Islet of Langerhans (tissue), 1 donor: ENCODE measurements at regions not wholly inside any gene's neighbourhood (a gene's known extent, or its start where the extent isn't known, plus 50 kb on each side); places are given as distances from the start of the nearest gene placed in this dataset.

Experiments
- FAIRE-seq: peaks from one replicate; lab custom pipeline; 2011; peaks lifted over from hg19 to GRCh38; lab: Jason Lieb, UNC

- no peak for FAIRE-seq
Observed at GRCh38 chr12:77202457-77203060, 137.2 kb upstream of the E2F7 start.

GRCh38 chr12:77189901-77190416 lies 124.6 kb upstream of the E2F7 start:
- no peak for FAIRE-seq

DNA sequence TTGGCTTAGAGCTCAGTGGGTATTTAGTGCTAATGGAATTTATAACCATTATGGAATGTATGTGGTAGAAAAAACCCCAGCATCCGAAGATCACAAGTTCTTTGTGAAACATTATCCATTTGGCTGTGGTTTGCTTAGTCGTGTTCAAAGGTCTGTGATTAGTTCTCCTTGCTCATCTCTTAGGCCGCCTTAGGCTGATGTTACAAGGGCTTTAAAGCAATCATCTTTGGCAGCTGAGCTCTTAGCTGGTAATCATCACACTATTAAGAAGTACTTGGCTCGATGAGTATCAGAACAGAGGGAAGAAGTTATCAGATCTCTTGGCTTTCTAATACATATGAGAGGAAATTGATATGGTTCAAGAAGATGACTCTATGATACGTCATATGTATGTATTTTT lies 124.1 kb upstream of the E2F7 start:
- FAIRE-seq, result no peak

DNA sequence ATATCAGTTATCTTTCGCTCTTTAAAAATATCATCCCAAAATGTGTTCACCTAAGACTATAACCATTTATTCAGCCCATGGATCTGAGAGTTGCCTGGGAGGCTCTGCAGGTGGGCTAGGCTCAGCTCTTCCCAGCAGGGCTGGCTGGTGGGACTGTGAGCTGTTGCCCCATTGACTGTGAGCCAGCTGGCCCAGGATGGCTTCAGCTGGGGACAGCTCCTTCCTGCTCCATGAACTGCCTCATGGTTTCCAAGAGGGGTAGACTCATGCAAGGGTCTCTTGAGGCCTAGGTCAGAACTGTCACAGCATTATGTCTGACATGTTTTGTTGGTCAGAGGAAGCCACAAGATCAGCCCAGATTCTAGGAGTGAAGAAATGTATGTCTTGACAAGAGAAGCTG lies 114.1 kb upstream of the E2F7 start:
- FAIRE-seq, result no peak

- FAIRE-seq, result no peak
Observed at GRCh38 chr12:77167801-77168200, 102.4 kb upstream of the E2F7 start.

DNA sequence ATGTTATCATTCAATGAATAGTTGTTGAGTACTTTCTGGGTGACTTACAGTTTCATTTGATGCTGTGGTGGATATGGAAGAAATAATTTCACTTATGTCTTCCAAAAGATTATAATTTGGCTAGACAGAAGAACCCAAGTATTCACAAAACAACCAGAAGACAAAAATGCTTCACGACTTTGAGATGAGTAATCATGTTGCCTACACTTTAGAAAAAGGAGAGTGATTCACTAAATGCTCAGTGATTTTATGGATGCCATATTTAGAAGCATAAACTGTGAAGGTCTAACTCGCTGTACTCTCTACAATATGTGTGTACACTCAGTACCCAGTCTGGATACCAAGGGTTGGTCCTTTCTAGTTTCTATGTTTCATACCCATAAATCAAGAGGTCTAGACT lies 101.3 kb upstream of the E2F7 start:
- no peak for FAIRE-seq

DNA sequence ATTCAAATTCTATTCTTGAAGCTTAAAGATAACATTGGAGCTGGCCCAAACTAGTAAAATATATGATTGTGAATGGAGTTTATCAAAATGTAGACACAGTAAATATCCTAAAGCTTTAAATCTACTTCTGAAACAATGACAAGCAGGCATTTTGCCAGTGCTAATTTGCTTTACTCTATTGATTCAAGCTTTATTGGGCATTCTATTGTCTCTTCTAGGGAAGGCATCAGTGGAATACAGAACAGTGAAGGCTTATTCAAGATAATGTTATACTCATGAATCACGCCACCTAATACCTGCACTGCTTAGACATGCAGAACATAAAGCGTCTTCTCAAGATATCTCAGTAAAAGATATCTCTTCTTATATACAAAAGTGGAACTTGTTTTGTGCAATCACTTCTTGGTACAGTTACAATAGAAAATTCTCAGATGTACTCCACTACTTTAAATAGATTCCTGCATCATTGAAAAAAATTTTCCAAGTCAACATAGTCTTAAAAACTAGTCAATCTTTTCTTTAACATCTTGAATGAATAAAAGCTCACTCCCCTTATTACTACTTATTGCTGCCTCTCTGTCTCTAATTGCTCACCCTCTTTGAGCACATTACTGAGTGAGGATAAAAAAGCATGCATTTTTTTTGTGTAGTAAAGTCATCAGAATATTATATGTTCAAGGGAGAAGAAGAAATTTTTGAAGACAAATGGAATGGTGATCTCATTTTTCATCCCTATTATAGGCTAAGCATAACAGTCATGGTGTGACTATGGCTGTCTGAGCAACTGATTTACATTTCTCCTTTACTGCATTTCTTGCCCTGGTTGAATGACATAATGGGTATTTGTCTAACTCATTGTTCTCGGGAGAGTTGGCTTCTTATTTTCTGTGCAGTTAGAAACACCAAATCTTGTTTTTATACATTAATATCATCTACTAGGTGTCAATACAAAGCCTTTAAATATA lies 98.0 kb upstream of the E2F7 start:
- FAIRE-seq, result no peak

DNA sequence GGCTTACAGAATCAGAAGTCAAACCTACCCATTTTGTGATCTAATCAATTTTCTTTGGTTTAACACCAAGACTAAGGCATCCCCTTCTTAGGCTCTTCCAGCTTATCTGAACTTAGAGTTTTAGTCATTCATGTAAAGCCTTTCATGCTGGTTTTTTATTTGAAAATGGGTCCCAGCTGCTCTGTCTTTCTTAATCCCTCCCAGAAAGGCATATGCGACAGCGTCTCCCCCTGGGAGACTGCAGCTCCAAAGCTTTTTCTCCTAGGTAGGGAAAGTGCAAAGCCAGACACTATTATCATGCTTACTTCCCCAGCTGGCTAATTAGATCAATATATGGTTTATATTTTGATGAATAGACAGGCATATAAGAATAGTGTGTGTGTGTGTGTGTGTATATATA lies 96.6 kb upstream of the E2F7 start:
- FAIRE-seq, result no peak

DNA sequence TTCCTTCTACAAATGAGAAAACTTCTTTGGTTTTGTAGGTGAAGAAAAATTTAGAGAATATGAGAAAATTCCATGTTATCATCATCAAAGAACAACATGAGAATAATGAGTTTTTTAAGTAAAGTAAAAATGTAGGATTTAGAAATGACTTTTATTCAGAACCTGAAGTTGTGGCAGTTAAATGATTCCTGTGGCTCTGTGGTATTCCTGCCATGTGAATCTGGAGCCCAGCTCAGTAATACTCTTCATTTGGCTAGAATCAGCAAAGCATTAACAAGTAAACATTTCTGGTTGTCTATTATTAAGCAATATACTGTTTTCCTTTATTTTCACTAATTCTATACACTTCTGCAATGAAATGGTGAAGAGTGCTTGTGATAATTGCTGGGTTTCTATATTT lies 95.6 kb upstream of the E2F7 start:
- FAIRE-seq, result no peak

- FAIRE-seq, result no peak
Observed at GRCh38 chr12:77153706-77154105, 88.3 kb upstream of the E2F7 start.

DNA sequence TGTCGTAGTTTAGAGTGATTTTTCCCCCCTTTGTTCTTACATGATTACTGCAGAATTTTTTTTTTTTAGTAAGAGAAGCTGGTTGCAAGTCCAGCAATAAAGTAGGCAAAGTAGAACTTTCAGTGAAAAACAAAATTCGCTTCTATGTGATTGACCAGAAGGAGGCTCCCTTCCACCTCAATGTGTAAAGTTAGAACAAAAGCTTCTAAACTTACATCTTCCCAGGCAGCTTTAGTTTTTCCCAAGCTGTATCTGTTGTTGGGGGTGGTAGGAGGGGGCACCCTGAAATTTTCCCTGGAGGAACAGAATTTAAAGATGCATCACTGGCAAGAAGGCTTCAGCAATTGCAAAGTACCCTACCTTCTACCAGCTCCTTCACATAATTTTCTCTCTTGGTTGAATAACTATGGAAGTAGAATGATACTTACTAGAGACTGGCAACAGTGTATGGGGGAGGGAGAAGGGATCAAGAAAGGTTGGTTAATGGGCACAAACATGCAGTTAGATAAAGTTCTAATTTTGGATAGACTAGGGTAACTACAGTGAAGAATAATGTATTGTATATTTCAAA lies 87.3 kb upstream of the E2F7 start:
- FAIRE-seq, result peak; percentile 53

DNA sequence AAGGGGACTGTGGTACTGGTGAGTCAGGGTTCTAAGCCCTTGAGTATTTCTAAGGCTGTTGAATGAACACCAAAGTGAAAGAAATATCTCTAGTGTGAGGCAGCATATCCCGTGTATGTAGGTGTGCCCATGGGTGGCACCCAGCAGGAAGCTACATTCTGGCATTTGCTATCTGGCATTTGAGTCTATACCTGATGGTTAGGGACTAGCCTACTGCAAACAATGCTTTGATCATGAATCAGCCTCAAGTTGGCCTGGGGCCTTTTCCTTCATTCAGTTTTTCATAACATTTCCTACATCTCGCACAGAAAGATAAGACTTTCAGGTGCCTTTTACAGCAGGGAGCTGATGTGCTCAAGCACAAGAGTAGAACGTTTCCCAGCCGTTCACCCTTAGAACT lies 85.7 kb upstream of the E2F7 start:
- FAIRE-seq, result no peak

GRCh38 chr12:77133566-77133965 lies 68.2 kb upstream of the E2F7 start:
- no peak for FAIRE-seq

DNA sequence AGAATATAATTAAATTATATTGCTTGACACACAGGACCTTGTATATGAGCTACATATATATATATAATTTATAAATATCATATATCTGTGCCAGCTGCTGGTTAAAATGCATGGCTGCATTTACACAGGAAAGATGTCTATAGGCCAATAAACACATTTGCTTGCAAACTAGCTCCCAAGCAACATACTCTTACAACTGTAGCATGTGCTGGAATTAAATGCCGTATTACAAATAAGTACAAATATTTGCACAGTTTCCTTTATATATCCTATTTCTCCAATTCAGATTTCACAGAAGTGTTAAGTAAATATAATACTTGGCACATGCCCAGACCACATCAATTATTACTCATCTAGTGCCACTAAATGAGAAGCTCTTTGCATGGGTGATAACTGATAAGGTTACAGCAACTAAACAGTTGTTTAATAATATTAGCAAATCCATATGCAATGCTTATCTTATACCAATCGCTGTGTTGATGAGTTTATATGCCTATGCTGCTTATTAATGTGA lies 66.7 kb upstream of the E2F7 start:
- no peak for FAIRE-seq

- no peak for FAIRE-seq
Observed at GRCh38 chr12:77130193-77130592, 64.8 kb upstream of the E2F7 start.

GRCh38 chr12:77124767-77125166 lies 59.4 kb upstream of the E2F7 start:
- no peak for FAIRE-seq

- FAIRE-seq, result no peak
Observed at GRCh38 chr12:77122661-77123060, 57.3 kb upstream of the E2F7 start.

DNA sequence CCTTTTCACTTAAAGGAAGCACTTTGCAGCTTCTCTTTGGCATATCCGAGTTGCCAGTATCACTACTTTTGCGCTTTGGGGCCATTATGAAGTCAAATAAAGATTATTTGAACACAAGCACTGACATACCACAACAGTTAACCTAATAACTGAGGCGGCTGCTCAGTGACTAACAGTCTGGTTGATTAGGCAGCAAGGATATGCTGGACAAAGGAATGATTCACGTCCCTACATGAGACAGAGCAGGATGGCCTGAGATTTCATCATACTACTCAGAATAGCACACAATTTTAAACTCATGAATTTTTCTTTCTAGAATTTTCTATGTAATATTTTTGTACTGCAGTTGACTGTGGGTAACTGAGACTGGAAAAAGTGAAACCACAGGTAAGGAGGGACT lies 56.9 kb upstream of the E2F7 start:
- FAIRE-seq, result no peak

DNA sequence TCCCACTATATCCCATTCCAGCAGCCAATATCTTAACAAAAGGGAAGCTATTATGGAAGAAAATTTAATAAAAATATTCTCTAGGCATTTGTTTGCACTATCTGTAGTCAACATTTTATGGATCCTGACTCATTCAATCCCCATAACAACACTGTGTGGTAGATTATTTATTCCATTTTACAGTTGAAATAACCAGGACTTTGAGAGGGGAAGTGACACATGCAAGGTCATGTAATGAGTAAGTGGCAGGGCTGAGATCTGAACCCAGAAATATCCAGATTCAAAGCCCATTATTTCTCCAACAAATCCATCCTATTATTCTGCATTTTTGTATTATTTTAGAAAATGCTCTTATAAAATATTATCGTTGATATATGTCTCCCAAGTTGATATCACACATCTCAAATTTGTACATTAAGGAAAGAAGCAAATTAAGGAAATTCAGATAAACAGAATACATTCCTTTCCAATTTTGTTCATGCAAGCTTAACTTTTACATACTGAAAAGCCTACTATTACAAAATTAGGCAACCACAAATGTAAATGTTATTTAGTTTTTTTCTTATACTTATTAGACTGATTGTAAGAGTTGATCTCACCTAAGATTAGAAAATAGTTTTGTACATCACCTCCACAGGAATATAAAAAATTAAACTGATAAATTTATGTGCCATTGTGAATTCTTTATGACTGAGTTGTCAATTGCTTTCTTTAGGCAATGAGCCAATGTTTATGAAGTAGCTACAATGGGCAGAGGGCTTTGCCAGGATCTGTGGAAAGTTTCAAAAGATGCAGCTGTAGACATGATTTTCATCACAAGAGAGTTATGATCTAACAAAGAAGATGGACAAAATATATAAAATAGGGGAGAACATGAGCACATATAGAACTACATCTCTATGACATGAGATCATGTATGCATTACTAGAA lies 55.1 kb upstream of the E2F7 start:
- FAIRE-seq, result no peak

DNA sequence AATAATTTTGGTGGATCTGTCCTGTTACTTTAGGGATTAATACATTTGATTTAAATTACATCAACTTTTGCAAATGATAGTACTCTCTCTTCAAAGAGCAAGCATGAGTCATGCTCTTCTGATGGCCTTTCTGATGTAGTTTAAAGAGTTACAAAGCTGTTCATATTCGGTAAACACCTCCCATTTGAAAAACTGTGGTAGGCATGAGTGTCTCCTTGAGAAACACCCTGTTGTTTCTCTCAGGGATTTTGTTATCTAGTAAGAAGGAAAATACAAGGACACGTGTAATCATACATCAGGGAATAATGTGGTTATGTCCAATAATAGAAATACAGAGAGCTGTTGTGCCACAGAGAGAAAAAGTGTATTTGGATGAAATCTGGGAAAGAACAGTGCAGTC lies 53.3 kb upstream of the E2F7 start:
- FAIRE-seq, result no peak

DNA sequence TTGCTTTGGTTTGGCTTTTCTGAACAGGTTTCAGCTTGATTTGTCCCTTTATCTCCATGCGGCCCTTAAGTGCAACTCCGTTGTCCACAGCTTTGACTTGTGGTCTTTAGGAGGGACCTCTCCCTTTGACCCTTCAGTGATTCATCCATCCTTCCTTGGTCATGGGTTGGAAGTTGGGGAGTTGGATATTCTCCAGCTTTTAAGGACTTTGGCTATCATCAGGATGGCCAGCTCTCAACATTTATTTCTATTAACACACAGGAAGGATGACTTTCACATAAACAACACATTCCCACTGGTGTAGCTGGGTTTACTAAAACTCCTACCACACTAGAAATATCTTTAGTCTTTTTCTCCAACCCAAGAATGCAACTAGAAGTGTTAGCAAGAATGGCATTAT lies 50.9 kb upstream of the E2F7 start:
- FAIRE-seq, result no peak

DNA sequence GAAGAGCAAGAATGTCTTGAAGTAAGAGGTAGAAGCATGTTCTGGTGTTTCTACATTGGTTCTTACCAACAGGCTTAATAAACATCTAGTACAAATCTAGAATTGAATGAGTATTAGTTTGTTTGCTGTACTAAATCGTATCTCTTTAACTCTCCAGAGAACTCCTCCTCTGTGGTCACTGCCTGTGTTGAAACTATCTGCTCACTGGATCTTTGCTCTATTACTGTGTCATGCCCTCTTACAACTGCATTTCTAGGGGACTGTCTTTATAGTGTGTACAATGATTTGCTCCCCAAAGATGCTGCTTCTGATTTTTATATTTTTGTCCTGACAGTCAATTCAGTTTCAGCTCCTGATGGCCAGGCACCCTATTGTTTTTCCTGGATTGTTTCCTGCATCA lies 50.1 kb upstream of the E2F7 start:
- no peak for FAIRE-seq
